Left ventricle myocardium superior (tissue), 1 donor: ENCODE measurements at regions not wholly inside any gene's neighbourhood (a gene's known extent, or its start where the extent isn't known, plus 50 kb on each side); places are given as distances from the start of the nearest gene placed in this dataset.
A peak's percentile ranks its signal among the peaks of the same experiment; 100 is the strongest.
"Not testable (repeated sequence)": the region's sequence is repeated elsewhere in the genome, so short reads cannot be mapped to it uniquely, and the experiment has no call there.

ENCODE experiments used
- ATAC-seq: fragments of 200-7000 bp; cut with Tn5 transposase; one replicate; pipeline ENCODE4 v1.9.1; 2020; ENCODE audit warnings: mild to moderate bottlenecking, moderate library complexity
- DNase-seq: peaks from one replicate; pipeline ENCODE4 v3.0.0-alpha.2; 2020
- intact Hi-C: fragments of 100-400 bp; cut with micrococcal nuclease; formaldehyde crosslinking; loops from one replicate; pipeline ENCODE4 v1.11.0; 2022
- donor health status: DM: no; HTN: yes; CAD: no; lungs with severe emphysema.

- ATAC-seq (peak; percentile 43), DNase-seq (no peak)
These were observed 62.0 kb upstream of the CD93 start for GRCh38 chr20:23147964-23148730.

GRCh38 chr20:23147647-23147963, 61.5 kb upstream of the CD93 start:
- intact Hi-C loops, result no loop called here
- ATAC-seq (no peak), DNase-seq (no peak)

More at GRCh38 chr20:23147964-23148730, 62.0 kb upstream of the CD93 start:
- intact Hi-C loops, result no loop called here

DNA sequence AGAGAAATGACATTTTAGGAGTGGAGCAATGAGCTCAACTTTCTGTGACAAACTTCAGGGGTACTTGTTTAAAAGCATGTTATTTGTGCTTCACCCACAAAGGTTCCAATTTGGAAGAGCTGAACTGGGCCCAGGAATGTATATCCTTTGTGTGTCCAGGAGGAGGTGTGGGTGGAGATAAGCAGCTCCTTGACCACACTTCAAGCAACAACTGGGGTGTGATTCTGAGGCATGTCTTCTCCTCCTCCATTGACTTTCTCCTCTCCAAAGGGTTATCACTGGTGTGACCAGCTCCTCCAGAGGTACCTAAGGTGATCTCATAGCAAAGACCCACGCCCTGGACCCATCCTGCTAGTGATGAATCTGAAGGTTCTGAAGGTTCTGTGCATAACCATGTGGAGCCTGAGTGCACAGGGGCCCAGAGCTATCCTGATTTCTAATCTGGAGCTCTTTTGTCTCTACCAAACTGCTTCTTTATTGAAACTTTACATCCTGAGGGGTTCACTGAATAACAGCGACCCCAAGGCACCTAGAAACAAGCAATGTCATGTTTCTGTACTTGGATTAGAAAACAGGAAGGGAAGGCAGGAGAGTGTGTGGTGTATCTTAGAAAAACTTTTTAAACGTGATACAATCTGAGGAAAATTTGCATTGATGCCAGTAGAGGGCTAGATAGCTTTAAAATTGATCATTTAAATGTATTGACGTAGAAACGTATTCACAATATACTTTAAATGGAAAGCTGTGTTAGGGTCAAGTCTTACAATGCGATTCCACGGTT, 60.9 kb upstream of the CD93 start:
- intact Hi-C loops, result no loop called here
- no peak for DNase-seq
- no peak for ATAC-seq

GRCh38 chr20:23146181-23146580, 60.1 kb upstream of the CD93 start:
- ATAC-seq, result no peak
- no peak for DNase-seq
- intact Hi-C loops, result no loop called here

DNA sequence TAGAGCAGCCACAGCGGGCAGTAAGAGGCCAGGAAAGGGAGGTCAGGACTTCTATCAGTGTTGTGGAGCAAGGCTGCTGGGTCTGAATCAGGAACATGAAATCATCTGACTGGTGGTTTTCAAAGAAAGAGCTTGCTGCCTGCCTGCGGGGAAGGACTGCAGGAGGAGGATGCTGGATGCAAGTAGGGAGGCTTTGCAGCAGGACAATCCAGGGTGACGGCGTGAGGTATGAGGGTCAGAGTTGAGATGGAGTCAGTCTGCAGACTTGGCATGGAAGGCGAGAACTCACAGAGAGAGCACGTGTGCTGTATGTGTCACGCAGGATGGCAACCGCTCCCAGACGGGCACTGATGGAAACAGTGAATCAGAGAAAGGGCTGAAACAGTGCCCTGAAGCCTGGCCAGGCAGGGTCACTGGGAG, 59.2 kb upstream of the CD93 start:
- intact Hi-C loops, result no loop called here
- ATAC-seq (no peak), DNase-seq (no peak)

DNA sequence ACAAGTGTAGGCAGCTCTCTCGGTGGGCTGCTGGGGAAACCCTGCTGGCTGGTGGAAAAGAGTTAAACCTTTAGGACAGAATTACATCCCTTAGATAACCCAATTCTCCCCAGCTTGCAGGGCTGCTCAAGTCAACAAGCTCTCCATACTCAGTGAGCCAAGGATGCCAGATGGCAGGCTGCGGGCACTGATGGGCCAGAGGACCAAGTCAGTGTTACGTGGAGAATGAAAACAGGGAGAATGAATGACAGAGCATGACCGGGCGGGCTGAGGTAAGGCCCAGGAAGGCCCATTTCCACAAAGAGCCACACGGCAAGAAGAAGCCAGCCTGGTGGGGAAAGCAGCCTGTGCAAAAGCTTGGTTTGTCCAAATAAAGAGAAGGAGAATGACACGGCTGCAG, 58.7 kb upstream of the CD93 start:
- ATAC-seq (no peak), DNase-seq (no peak)
- intact Hi-C loops, result no loop called here

- ATAC-seq (no peak), DNase-seq (no peak)
- intact Hi-C loops, result no loop called here
These were observed 58.0 kb upstream of the CD93 start for GRCh38 chr20:23143986-23144690.

GRCh38 chr20:23143098-23143497, 57.0 kb upstream of the CD93 start:
- intact Hi-C loops, result no loop called here
- ATAC-seq (peak; percentile 91), DNase-seq (peak; percentile 64)

GRCh38 chr20:23142162-23143050, 56.3 kb upstream of the CD93 start:
- DNase-seq (no peak), ATAC-seq (peak; percentile 34)
- intact Hi-C loops, result no loop called here

GRCh38 chr20:23141450-23142161, 55.5 kb upstream of the CD93 start:
- intact Hi-C loops, result no loop called here
- ATAC-seq (no peak), DNase-seq (no peak)

DNA sequence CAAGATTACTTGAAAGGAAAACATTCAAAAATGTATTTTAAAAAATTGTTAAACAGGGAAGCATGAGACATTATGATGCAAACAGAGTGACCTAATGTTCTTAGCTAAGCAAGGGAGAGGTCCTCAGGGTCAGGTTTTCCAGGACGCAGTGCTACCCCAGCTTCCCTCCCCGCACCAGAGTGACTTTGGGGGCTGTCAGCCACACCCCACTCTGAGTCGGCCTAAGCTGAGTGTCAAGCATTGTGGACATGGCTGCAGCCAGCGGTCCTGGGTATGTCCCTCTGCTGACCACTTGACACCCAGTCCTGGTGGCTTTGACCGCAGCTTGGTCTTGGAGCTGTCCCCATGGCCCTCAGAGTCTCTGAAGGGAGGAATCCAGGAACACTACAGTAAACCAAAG, 54.9 kb upstream of the CD93 start:
- intact Hi-C loops, result no loop called here
- DNase-seq (no peak), ATAC-seq (no peak)

GRCh38 chr20:23139984-23140383, 53.9 kb upstream of the CD93 start:
- intact Hi-C loops, DNase-seq, ATAC-seq: not testable (repeated sequence)

DNA sequence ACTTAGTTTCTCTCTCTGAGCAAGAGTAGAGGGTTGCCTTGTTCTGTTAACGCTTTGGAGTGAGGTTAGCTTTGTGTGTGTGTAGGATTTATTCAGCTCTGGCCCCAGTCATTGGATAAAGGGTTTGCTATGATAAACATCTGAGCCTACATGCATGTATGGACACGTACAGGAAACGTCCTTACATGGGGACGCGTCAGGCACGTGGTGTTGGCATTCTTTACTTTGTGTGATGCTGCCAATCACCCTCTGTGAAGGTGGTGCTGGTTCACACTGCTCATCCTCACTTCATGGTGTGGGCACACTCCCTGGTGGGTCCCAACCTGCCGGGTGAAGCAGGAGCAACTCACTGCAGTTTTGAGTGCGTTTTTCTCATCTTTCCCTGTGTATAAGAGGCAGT, 53.4 kb upstream of the CD93 start:
- intact Hi-C loops, result no loop called here

GRCh38 chr20:23138682-23139081, 52.6 kb upstream of the CD93 start:
- intact Hi-C loops, result no loop called here
- ATAC-seq (no peak), DNase-seq (no peak)

More for the DNA sequence above, 53.4 kb upstream of the CD93 start:
- DNase-seq (no peak), ATAC-seq (no peak)

- no peak for ATAC-seq
- intact Hi-C loops, result no loop called here
- no peak for DNase-seq
These were observed 52.1 kb upstream of the CD93 start for GRCh38 chr20:23138226-23138625.

GRCh38 chr20:23136893-23137745, 51.0 kb upstream of the CD93 start:
- intact Hi-C loops, result no loop called here
- DNase-seq, result no peak
- ATAC-seq, result no peak

- DNase-seq, result no peak
- intact Hi-C loops, result no loop called here
- ATAC-seq, result no peak
These were observed 49.6 kb upstream of the CD93 start for GRCh38 chr20:23135449-23136420.
